ENCODE measurements at regions not wholly inside any gene's neighbourhood (a gene's known extent, or its start where the extent isn't known, plus 50 kb on each side); places are given as distances from the start of the nearest gene placed in this dataset.
"Not testable (repeated sequence)": the region's sequence is repeated elsewhere in the genome, so short reads cannot be mapped to it uniquely, and the experiment has no call there.

DNA sequence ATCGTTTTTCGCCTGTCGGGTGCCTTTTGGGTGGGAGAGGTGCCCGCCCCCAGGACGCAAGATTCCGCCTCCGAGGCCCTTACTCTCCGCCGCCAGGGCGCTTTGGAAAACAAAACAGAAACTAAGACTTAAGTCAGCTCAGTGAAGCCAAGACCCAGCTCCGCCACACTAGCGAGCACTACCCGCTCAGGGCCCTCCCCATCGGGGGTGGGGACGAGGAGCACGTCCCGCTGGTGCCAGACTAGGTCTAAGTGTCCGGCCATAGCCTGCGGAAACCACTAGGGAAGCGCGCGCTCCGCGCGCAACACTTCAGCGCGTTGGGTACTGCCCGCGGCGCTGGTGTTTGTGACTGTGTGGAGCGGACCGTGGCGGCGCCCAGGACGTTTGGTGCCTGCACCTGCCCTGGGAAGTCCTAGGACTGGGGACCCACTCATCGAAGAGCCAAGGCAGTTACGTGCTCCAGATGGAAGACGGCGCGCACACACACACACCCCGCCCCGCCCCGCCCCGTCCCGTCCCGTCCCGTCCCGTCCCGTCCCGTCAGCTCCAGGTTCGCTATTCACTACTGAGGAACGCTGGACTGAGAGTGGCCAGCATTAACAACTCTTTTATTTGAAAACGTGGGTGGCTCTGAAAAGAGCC lies 57.6 kb upstream of the BOLA1 start:
- CTCF ChIA-PET; H3K4me2 ChIP-seq; H3K27ac ChIP-seq (ENCODE audit: low read depth in 2 of 2, low read length in 1 of 2); H3K9me2 ChIP-seq; H3K27me3 ChIP-seq (ENCODE audit: insufficient read depth); H2AFZ ChIP-seq (ENCODE audit: low read depth); H4K20me1 ChIP-seq (ENCODE audit: insufficient read depth); POLR2A ChIA-PET; DNase-seq; H3K9me3 ChIP-seq; H3K4me3 ChIP-seq (ENCODE audit: low read depth in 2 of 2, low read length in 1 of 2); H3K9ac ChIP-seq: not testable (repeated sequence)
- no CpG with 5 or more reads among the region's 53 CpGs for WGBS (ENCODE audit: low lambda C conversion rate)
- Histone ChIP-seq H3K36me3 (replicated peaks in 1 of 2; ENCODE audit: control insufficient read depth in 1 of 2, insufficient read depth in 2 of 2, low read length in 1 of 2) (peaks cover 0 to 18% of the 10 kb centered on the region in 2 experiments), H3K79me2 (ENCODE audit: insufficient read depth) (peaks cover 35% of the 10 kb centered on the region), H3F3A (replicated peaks; ENCODE audit: insufficient read depth) (peaks cover 12% of the 10 kb centered on the region), H3K4me1 (ENCODE audit: control insufficient read depth in 1 of 2, insufficient read depth in 2 of 2, low read depth in 1 of 2, low read length in 1 of 2) (peaks cover 0 to 20% of the 10 kb centered on the region in 2 experiments; a peak in 3 of 4 replicates)

DNA sequence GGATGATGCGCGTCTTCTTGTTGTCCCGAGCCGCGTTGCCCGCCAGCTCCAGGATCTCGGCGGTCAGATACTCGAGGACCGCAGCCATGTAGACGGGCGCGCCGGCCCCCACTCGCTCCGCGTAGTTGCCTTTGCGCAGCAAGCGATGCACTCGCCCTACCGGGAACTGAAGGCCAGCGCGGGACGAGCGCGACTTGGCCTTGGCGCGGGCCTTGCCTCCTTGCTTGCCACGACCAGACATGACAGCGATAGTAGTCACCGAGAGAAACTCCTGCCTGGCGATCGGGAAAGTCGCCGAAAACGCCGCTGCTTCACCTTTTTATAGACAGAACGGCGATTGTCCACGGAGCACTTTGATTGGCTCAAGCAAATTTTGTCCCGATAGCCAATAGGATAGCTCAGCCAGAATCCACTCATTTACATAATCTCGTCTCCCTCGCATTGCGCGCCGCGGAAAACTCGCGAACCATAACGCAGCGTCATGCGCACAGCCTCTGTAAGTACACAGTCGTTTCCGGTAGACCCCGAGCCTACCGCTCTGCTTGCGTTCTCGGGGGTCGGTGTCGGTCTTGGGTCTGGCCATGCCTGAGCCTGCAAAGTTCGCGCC lies 56.8 kb upstream of the BOLA1 start:
- H3K4me2 ChIP-seq; H3K4me3 ChIP-seq (ENCODE audit: low read depth in 2 of 2, low read length in 1 of 2); POLR2A ChIA-PET: not testable (repeated sequence)

DNA sequence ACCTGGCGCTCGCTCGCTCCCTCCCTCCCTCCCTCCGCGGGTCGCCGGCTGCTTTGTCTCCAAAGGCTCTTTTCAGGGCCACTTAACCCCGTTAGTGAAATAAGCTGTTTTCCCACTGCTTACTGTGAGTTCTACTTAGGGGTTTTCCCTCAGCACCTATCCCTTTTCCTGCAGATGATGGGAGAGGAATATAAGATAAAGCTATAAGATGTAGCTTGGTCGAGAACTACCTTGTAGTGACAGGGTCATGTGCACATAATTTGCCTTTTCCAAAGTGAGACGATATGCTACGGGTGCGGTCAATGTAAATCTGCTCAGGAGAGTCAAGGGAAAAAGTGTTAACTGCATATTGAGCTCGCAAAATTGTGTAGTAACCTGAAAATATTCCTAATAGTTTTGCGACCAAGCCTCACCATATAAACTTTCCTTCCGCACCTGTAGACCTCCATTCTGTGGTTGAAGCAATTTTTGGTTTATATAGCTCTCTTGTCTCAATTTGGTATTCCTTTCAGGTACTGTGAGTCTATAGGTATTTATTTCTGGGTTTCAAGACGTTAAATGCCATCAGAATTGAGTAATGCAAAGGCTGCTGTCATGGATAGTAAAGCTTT lies 55.8 kb upstream of the BOLA1 start:
- Histone ChIP-seq H3K27me3 (ENCODE audit: insufficient read depth) (no peaks in the 10 kb centered on the region), H3K27ac (ENCODE audit: low read depth in 2 of 2, low read length in 1 of 2) (peak overlapping the region; percentile 59 to 87), H3K9me3 (no peaks in the 10 kb centered on the region), H3K4me1 (ENCODE audit: control insufficient read depth in 1 of 2, insufficient read depth in 2 of 2, low read depth in 1 of 2, low read length in 1 of 2) (peaks cover 6 to 31% of the 10 kb centered on the region in 2 experiments; a peak in 3 of 4 replicates), H3K9ac (peak overlapping the region; percentile 91), H3F3A (replicated peaks; ENCODE audit: insufficient read depth) (peaks cover 12% of the 10 kb centered on the region), H2AFZ (ENCODE audit: low read depth) (no peak overlapping the region; the same call in 1 of the 2 replicates), H3K79me2 (ENCODE audit: insufficient read depth) (peaks cover 53% of the 10 kb centered on the region), H3K4me2 (peak overlapping the region; percentile 91), H3K9me2 (no peaks in the 10 kb centered on the region), H3K4me3 (ENCODE audit: low read depth in 2 of 2, low read length in 1 of 2) (peak overlapping the region; percentile 66 to 73), H4K20me1 (ENCODE audit: insufficient read depth) (no peaks in the 10 kb centered on the region; the same call in 1 of the 2 replicates), H3K36me3 (replicated peaks in 1 of 2; ENCODE audit: control insufficient read depth in 1 of 2, insufficient read depth in 2 of 2, low read length in 1 of 2) (peaks cover 0 to 21% of the 10 kb centered on the region in 2 experiments)
- ChIA-PET POLR2A (interaction anchor here (0.7 to 1.6 kb wide), 2 partner anchors 43 to 195 kb away, joined by 3 to 23 read pairs; a partner anchor contains a TSS), CTCF (no interaction called here)
- 0% methylated on average over 14 of the region's 16 CpGs for WGBS (ENCODE audit: low lambda C conversion rate)
- TF ChIP-seq FOXM1 (IDR thresholded peaks at IDR 0.05; ENCODE audit: low read depth) (no peak), MXI1 (IDR thresholded peaks at IDR 0.05; ENCODE audit: low read depth, low read length) (peak; percentile 10; the same call in 1 of the 2 replicates), SIN3A (IDR thresholded peaks at IDR 0.05; ENCODE audit: borderline replicate concordance, low read depth, low read length) (no peak)
- TF ChIP-seq, protein P1, sequence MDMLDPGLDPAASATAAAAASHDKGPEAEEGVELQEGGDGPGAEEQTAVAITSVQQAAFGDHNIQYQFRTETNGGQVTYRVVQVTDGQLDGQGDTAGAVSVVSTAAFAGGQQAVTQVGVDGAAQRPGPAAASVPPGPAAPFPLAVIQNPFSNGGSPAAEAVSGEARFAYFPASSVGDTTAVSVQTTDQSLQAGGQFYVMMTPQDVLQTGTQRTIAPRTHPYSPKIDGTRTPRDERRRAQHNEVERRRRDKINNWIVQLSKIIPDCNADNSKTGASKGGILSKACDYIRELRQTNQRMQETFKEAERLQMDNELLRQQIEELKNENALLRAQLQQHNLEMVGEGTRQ (IDR thresholded peaks at IDR 0.05; ENCODE audit: borderline replicate concordance, low read depth, low read length): no peak
- TF ChIP-seq, protein P2, sequence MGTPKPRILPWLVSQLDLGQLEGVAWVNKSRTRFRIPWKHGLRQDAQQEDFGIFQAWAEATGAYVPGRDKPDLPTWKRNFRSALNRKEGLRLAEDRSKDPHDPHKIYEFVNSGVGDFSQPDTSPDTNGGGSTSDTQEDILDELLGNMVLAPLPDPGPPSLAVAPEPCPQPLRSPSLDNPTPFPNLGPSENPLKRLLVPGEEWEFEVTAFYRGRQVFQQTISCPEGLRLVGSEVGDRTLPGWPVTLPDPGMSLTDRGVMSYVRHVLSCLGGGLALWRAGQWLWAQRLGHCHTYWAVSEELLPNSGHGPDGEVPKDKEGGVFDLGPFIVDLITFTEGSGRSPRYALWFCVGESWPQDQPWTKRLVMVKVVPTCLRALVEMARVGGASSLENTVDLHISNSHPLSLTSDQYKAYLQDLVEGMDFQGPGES (IDR thresholded peaks at IDR 0.05; ENCODE audit: low read depth, low read length): no peak
- no peak for DNase-seq

More for the DNA sequence above, 56.8 kb upstream of the BOLA1 start:
- no CpG with 5 or more reads among the region's 62 CpGs for WGBS (ENCODE audit: low lambda C conversion rate)
- Histone ChIP-seq H3K79me2 (ENCODE audit: insufficient read depth) (peaks cover 43% of the 10 kb centered on the region), H3K36me3 (replicated peaks in 1 of 2; ENCODE audit: control insufficient read depth in 1 of 2, insufficient read depth in 2 of 2, low read length in 1 of 2) (peaks cover 0 to 21% of the 10 kb centered on the region in 2 experiments), H3F3A (replicated peaks; ENCODE audit: insufficient read depth) (peaks cover 12% of the 10 kb centered on the region), H3K4me1 (ENCODE audit: control insufficient read depth in 1 of 2, insufficient read depth in 2 of 2, low read depth in 1 of 2, low read length in 1 of 2) (peaks cover 0 to 22% of the 10 kb centered on the region in 2 experiments; a peak in 3 of 4 replicates)
- CTCF ChIA-PET; H2AFZ ChIP-seq (ENCODE audit: low read depth); H4K20me1 ChIP-seq (ENCODE audit: insufficient read depth); H3K9ac ChIP-seq; H3K27ac ChIP-seq (ENCODE audit: low read depth in 2 of 2, low read length in 1 of 2); H3K9me3 ChIP-seq; H3K9me2 ChIP-seq; H3K27me3 ChIP-seq (ENCODE audit: insufficient read depth); DNase-seq: not testable (repeated sequence)
